Fibroblast of mammary gland (primary cell): ENCODE measurements at regions not wholly inside any gene's neighbourhood (a gene's known extent, or its start where the extent isn't known, plus 50 kb on each side); places are given as distances from the start of the nearest gene placed in this dataset.
A peak's percentile ranks its signal among the peaks of the same experiment; 100 is the strongest.

ENCODE experiments used
- DNase-seq: peaks from one replicate; pipeline ENCODE4 v3.0.0-alpha.2; 2010; ENCODE audit warnings: low read depth
- H3K4me3 ChIP-seq: 2 replicates; pipeline ENCODE4 v1.5.1; 2011; ENCODE audit warnings: low read depth, mild to moderate bottlenecking, low read length, moderate library complexity; ENCODE audit not compliant: control insufficient read depth
- CTCF ChIP-seq: conservative IDR thresholded peaks from 2 replicates; pipeline ENCODE4 v1.5.1; 2011; ENCODE audit warnings: low read depth, low read length, inconsistent platforms; ENCODE audit not compliant: control insufficient read depth, insufficient read depth

- no peak overlapping the region for H3K4me3 ChIP-seq
- DNase-seq: no peak
- TF ChIP-seq CTCF: no peak
Measured at GRCh38 chr4:100970414-100970813, 376.9 kb downstream of the PPP3CA start.

GRCh38 chr4:100969925-100970324 is 377.4 kb downstream of the PPP3CA start:
- DNase-seq: no peak
- H3K4me3 ChIP-seq: no peak overlapping the region
- TF ChIP-seq CTCF: no peak

GRCh38 chr4:100968046-100968445 is 379.3 kb downstream of the PPP3CA start:
- DNase-seq: no peak
- no peak for TF ChIP-seq CTCF
- H3K4me3 ChIP-seq: no peak overlapping the region

- no peak for DNase-seq
- TF ChIP-seq CTCF: no peak
- H3K4me3 ChIP-seq: no peak overlapping the region
Measured at GRCh38 chr4:100963627-100964026, 383.7 kb downstream of the PPP3CA start.

- no peak overlapping the region for H3K4me3 ChIP-seq
- DNase-seq: no peak
- TF ChIP-seq CTCF: no peak
Measured at GRCh38 chr4:100962698-100963097, 384.6 kb downstream of the PPP3CA start.

GRCh38 chr4:100960232-100960631 is 387.1 kb downstream of the PPP3CA start:
- H3K4me3 ChIP-seq: no peak overlapping the region
- TF ChIP-seq CTCF: no peak
- peak; percentile 15 for DNase-seq

GRCh38 chr4:100954046-100954445 is 393.3 kb downstream of the PPP3CA start:
- DNase-seq: no peak
- H3K4me3 ChIP-seq: no peak overlapping the region
- no peak for TF ChIP-seq CTCF
